ENCODE measurements at regions not wholly inside any gene's neighbourhood (a gene's known extent, or its start where the extent isn't known, plus 50 kb on each side); places are given as distances from the start of the nearest gene placed in this dataset.
A peak's percentile ranks its signal among the peaks of the same experiment; 100 is the strongest.
"Not testable (repeated sequence)": the region's sequence is repeated elsewhere in the genome, so short reads cannot be mapped to it uniquely, and the experiment has no call there.

DNA sequence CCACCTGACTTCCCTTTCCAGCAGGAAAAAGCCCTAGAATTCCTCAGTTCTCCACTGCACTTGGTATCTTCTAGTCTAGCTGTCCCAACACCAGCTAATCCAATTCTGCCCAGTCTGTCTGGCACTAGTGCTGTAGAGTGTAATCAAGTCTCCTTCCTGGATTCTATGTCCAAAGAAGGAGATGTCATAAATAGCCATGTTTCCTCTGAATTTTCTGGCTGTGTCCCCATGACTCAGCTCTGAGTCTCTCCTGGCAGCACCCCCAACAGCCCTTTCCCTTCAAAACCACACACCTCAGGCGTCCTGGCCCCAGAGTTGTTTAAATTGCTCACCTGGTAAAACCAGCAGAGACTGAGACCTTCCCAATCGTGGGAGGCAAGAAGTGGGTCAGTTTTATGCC, 197.2 kb downstream of the GRXCR1 start:
- DNase-seq, result no peak

DNA sequence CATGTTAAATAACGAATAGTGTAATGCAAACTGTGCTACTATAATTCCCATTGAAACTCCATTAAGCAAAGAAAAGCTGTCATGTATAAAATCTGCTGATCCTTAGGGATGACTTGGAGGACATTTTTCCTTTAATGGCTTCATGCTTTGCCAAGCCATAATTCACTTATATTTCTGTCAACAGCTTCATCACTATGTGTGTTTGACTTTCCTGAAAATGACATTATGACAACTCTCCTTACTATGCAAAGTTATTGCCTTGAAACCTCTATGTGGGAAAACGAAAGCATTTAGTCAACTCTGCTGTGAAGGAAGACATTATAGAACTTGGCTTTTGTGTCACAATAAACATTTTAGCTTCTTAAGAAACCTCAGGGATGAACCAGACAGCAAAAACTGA, 210.5 kb downstream of the GRXCR1 start:
- DNase-seq, result no peak

DNA sequence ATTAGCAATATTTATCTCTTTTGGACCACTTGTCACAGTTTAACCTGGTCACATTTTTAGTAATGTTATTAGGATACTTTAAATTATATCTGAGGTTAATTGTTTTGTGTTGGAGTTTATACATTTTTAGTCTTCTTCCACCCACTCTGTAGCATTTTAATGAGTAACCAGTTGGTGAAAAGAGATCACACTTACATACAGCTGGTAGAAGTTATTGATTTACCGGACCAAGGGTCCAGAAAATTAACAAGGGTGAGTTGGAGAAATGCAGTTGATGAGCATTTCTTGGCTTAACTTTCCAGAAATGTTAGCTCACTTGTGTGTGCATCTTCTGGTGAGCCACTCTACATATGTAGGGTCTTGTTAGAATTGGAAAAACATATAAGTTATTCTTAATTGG, 219.6 kb downstream of the GRXCR1 start:
- DNase-seq, result no peak

DNA sequence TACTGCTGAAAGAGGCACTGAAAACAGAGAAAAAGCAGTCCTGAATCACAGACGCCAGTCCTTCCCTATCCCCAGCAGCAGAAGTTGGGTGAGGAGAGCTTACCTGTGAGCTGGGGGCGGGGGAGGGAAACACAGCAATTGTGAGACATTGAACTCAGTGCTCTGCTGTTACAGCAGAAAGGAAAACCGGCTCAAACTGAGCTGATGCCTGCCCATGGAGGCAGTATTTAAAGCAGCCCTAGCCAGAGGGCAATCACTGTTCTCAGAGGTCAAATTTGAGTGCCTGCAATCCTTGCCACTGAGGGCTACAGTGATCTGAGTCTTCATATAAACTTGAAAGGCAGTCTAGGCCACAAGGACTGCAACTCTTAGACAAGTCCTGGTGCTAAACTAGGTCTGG, 220.7 kb downstream of the GRXCR1 start:
- no peak for DNase-seq

DNA sequence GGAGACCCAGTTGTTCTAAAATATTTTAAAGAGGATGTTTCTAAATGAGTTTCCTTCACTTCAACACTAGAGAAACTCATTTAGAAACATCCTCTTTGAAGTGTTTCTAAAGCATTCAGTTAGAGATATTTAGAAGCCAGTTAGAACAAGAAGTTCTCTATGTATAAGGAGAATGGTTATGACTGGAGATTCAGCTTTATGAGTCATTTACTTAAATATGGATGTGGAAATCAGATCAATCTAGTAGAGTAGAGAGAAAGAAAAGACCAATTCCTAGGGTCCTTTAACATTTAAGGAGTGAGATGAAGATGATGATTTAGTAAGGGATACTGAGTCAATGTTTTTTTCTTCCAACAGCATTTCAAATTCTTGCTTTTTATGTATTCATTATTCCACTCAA, 234.1 kb downstream of the GRXCR1 start:
- DNase-seq, result no peak

DNA sequence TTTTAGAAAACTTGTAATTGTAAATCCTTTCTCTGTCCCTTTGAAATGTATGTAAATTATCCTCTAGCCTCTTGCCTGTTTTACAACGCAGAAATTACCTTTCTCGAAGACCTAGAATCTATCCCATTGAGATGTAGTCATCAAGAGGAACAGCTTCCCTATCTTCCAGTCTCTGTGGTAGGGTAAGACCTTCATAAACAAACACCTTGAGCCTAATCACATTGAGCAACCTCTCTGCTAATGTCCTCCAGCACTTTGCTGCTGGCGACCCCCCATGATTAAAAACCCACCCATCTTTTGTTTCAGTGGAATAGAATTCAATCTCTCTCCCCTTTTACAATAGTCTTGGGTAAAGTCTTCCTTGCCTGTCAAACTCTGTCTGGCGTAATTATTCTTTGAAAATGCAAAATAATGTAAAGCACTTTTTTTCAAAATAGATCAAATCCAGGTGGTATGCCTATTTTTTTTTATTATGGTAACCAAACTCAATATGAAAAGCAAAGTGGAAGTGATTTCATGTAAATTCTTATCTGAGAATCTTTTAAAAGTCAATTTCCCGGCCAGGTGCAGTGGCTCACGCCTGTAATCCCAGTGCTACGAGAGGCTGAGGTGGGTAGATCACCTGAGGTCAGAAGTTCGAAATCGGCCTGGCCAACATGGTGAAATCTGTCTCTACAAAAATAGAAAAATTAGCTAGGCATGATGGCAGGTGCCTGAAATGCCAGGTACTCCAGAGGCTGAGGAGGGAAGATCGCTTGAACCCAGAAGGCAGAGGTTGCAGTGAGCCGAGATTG, 237.9 kb downstream of the GRXCR1 start:
- no peak for DNase-seq

DNA sequence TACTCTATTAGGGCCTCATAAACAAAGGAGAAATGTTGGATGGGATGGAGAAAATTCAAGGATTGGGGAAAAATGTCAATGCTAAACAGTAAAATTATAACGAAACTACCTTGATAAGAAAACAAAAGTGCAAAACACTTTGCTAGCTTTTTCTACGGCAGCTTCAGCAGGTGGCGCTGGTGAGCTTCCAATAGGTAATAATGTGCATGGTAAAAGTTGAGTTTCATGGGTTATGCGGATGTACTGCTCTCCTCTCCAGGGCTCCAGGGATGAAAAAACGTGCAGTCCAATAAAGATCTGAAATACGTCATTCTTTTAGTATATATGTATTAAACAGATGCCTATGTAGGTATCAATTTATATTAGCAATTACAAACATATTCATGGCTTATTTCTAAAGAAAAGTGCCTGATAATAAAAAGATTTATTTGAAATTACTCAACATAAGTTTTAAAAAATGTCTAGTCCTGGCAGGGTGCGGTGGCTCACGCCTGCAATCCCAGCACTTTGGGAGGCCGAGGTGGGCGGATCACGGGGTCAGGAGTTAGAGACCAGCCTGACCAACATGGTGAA, 239.6 kb downstream of the GRXCR1 start:
- DNase-seq, result peak; percentile 33 to 79

DNA sequence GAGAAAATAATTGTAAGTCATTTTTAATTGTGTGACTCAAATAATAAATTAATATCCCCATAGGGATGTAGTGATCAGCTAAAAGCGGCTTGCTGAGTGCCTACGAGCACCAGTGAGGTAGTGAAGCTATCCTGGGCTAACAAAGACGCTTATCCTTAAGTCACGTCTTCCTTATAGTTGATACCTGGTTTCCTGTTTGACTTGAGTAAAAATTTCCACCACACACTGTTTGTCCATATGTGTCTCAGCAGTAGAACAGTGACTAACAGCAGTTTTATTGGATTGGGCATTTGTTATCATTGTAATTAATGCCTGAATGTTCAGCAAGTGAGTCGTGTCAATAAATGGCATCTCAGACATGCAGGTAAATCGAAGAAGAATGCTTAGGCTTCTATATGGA, 241.1 kb downstream of the GRXCR1 start:
- no peak for DNase-seq

DNA sequence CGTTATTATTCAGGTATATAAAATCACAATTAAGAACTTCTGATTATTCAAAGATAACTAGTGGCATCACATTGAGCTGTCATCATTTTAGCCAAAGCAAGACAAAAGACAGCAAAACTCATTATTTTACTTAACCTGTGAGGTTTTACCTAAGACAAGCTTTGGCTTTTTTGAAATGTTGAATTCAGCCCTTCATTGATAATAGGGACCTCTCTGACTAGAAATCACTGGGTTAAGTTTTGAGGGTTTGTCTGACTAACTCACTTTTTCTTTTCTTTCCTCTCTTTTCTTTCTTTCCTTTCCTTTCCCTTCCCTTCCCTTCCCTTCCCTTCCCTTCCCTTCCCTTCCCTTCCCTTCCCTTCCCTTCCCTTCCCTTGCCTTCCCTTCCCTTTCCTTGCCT, 244.2 kb downstream of the GRXCR1 start:
- no peak for DNase-seq

DNA sequence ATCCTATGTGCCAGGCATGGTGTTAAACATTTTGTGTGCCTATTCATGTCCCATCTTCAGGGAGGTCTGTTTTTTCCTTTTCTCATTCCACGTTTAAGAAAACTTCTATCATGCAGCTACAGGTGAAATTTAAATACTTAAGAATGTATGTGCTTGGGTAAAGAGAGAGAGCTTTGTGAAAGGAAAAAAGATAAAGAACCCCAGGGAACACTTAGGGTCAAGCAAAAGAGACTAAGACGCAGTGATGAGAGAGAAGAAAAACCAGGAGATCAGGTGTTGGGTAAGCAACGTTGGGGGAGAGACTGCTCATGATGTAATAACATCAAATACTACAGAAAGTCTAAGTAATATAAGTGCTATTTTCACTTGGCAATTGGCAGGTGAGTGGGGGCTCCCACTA, 253.7 kb downstream of the GRXCR1 start:
- DNase-seq, result no peak

DNA sequence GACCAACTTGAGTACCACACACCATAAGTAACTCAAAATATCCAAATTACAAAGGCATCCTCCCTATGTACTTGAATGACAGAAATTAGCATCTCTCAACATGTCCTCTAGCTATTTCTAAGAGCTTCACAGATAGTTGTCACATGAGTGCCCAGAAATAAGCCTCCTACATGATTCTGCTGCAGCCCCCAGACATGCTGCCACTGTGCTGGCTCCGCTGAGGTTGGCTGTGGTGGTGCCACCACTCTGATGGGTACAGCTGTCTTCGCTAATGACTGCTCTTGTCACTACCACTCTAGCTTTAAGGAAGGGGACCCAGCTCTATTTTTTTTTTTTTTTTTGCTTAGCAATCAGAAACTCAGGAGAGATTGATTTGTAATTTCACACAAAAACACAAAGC, 256.0 kb downstream of the GRXCR1 start:
- no peak for DNase-seq

DNA sequence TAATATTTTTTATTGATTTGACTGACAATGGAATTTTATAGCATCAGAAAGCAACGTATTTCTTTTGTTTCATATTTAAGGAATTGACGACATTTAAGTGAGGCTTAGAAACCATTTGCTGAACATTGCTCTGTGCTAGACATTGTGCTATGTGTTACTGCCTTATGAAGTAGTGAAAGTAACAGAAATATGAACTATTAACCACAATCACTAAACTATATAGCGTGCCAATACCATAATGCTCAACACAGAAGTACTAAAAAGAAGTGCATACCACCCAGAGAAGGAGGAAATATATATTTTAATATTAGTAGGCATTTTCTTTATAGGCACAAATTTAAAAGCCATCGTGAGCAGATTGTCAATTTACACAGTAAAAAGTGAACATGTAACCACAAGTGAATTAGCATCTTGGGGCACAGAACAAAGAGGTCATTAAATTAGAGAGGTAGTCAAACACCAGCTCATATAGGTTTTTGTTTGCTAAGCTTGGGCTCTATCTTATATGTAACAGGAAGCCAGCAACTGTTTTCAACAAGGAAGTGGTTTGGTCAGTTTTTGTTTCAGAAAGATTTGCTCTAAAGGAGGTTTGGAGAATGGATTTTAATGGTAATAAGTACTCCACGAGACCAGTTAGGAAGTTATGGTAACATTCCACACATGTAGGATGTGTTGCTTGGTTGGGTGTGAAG, 270.7 kb downstream of the GRXCR1 start:
- DNase-seq, result no peak

DNA sequence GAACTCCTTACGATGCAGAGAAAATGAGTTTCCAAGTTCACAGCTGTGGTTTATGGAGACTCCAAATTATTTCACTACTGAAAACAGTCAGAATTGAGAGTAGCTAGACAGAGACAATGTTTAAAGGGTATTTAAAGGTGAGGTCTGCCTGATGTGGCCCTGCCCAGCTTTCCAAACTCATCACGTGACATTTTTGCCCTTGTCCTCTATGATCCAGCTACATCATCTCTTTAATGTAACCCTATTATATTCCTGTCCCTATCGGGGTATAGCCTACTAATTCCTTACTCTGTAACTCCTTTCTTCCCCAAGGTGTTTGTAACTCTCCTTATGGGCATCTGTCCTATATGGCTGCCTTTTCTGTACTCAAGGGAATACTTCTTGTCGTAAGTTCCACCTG, 297.2 kb downstream of the GRXCR1 start:
- no peak for DNase-seq

DNA sequence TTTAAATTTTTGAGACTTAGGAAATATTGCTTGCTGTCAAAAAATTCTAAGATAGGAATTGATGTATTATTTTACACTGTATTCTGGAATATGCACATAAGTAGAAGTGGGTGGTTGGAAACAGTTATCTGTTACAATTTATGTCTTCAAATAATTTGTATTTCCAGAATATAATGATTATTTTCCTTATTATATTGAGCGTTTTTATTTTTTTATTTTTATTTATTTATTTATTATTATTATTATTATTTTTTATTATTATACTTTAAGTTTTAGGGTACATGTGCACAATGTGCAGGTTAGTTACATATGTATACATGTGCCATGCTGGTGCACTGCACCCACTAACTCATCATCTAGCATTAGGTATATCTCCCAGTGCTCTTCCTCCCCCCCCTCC, 320.1 kb downstream of the GRXCR1 start:
- DNase-seq, result not testable (repeated sequence)

DNA sequence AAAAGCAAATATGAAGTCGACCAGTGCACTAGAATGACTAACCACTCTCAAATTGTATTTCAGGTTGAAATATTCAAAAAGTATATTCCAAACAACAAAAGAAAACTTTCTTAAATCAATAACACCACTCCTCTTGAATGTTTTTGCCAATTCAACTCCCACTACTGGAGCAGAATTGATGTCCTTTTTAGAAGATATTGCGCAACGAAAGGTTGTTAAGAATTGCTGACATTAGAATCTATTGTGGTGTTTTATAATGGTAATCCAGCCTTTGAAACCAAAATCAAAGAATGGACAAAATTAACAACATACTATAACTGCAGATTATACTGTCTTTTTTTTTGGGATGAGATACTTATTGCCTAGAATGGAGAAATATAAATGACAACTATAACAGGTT, 331.3 kb downstream of the GRXCR1 start:
- DNase-seq, result no peak

DNA sequence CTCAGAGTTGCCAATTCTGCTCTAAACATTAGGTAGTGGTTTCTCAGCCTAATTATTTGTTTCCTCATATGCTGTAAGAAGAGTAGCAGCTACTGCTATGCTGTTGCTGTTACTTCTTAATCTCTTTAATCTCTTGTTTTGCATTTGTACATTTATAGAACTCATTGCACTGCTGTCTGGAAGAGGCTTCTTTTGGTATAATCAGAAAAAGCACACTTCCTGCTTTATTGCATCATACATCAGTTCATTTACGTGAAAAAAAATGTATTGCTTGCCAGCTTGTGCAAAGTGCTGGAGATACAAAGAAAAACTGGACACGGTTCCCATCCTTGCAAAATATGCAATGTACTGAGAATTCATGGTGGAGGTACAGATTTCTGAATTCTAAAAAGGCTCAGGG, 332.0 kb downstream of the GRXCR1 start:
- DNase-seq, result no peak

DNA sequence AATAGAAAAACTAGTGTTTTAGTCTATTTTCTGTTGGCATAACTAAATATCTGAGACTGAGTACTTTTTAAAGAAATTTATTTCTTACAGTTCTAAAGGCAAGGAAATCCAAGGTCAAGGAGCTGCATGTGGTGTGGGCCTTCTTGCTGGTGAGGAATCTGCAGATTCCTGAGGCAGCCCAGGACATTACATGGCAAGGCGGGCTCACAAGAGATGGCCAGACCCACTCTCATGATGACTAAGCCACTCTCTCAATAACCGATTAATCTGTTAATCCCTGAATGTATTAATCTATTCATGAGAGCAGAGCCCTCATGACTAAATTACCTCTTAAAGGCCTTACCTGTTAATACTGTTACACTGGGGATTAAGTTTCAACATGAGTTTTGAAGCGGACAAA, 340.8 kb downstream of the GRXCR1 start:
- DNase-seq, result peak; percentile 36 to 90

DNA sequence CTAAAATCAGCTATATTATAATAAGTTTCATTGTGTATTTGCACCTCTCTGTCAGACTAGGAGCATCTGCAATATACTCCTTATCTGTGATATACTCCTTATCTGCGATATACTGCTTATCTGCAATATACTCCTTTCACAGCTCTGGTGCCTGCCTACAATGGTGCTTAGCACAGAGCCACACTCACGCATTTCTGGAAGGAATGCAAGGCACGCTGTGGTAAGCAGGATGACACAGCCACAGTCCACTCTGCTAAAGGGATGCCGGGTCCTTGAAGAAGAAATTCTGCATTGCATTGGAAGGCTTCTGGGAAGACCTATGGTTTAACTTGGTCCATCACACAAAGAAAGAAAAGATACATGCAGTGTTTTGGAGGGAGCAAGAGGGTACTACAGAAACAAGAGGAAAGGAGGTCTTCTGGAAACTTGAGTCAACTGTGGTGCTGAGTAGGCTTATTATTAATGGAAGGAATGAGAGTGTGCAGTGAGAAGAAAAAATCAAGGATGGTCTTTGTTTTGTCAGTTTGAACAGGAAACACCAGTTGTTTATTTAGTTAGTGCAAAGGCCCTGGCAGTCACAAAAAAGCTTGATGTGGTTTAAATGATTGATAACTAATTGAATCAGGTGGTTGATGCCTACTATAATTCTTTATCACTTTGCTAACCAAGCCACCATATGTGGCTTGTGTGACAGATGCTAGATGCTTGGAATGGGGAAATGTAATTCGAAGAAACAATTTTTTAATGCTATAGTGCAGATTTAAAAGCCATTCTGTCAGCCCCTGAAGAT, 342.3 kb downstream of the GRXCR1 start:
- DNase-seq, result peak in 1 of 2 experiments; percentile 64

DNA sequence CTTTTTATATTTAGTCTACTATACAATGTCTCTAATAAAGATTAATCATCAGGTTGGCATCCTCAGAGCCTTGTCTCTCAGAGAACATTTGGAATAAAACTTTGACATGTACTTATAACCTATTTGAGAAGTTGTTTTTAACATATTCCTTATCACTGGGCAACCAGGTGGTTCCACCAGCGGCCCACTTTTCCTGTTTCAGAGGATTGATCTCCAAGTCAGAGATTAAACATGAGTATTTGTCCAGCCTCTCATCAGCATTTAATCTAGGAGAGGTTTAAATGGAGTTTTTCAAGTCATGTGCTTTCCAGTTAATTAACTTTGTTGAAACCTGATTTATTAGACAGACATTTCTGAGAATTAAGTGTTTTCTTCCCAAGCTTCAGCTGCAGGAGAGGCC, 345.5 kb downstream of the GRXCR1 start:
- DNase-seq, result peak in 1 of 2 experiments; percentile 26

DNA sequence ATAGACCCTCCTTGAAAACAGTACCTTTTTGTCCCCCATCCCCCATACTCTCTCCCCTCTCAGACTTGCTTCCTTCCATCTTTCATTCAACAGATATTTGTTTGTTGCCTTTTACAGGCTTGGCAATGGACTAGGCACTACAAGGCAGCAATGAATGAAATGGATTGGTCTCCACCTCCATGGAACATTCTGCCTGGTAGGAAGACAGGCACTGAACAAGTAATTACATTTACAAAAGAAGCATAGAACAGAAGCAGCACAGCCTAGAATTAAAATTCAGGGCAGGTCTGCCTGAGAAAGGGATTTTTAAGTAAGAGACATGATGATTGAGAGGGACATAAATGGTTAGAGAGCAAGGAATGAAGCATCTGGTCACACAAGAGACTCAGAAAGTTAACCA, 346.1 kb downstream of the GRXCR1 start:
- DNase-seq, result no peak

DNA sequence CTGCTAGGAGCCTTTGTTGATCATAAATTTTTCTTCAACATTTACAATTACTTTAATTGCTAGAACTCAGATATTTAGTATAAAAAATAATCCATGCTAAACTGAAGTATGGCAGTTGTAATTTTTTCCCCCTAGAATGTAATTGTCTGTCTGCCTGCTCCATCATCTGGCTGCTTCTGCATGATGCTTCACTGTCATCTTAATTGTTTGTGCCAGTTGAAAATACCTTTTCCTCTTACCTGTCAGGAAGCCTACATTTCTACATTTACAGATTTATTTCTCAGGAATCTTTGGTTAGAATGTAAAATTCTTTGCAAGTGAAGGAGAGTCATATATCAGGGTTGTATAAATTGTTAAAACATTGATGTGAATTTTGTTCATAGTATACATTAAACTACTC, 348.6 kb downstream of the GRXCR1 start:
- no peak for DNase-seq

DNA sequence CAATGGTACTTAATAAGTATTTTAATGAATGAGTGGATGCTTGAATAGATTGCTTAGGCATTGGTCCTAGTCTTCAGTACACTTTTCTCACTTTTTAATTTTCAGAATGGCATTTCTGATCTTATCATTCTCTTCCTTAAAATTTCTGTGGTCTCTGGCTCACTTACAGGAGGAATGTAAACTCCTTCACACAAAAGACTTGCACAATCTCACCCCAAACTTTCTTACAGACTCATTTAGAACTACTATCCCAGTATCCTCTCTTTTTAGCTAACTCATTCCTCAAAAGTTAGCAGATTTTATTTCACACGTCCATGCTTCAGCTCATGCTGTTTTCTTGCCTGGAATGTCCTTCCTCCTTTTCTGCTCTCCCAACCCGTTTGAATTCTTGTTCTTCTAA, 350.1 kb downstream of the GRXCR1 start:
- no peak for DNase-seq

DNA sequence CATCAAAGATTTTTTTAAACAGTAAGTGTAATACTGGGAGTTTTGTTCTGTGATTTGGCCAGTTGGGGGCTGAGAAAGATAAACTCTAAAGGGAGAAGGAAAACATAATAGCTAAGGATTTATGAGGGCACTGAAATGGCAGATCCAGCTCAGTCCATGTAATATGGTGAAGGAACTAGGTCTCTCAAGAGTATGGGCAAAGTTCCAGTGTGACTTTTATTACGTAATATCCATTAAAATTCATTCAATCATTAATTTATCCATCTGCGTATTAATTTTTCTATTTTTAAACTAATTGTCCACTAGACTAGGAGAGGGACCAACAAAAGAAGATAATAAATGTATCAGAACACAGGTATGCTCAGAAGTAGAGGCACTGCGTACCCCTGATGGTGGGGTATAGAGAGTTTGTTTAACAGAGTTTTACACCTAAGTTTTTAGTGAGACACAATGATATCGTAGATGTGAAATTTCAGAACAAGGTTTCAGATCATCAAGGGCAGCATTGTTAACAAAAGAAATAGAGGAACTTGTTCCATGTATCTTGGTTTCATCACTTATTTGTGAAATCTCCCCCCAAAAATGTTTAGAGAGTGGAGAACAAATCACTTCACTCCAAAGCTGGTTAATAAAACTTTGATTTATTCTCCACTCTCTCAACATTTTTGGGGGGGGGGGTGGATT, 351.1 kb downstream of the GRXCR1 start:
- DNase-seq, result no peak
